ENCODE measurements at regions not wholly inside any gene's neighbourhood (a gene's known extent, or its start where the extent isn't known, plus 50 kb on each side); places are given as distances from the start of the nearest gene placed in this dataset.

DNA sequence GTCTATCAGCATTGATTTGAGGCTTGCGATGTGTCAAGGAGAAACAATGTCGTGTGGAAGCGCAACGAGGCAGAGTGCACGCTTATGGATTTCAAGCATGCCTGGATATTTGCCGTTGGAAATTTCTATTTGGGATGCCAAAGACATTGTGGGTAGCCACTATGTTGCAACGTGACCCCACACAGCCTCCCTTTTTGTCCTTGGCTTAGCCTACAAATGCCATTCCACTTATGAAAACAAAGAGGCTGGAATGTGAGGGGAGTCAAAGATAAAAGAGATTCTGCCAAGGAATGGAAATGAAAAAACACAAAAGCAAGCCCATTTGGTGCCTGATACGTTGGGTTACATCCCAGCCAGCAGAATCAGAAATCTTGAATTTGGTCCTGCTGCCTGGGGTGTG lies 721.2 kb downstream of the GALR1 start:
- TF ChIP-seq POLR2A (IDR thresholded peaks at IDR 0.05; ENCODE audit: low read depth, low read length): no peak
- no peak for TF ChIP-seq TAF1 (IDR thresholded peaks at IDR 0.05; ENCODE audit: borderline replicate concordance, low read depth, low read length)

Measured in GM12892 (cell line).